ENCODE measurements at regions not wholly inside any gene's neighbourhood (a gene's known extent, or its start where the extent isn't known, plus 50 kb on each side); places are given as distances from the start of the nearest gene placed in this dataset.

- Histone ChIP-seq H3K9ac (ENCODE audit: low read length) (no peak overlapping the region), H3K27me3 (ENCODE audit: insufficient read depth, low read length, poor library complexity) (no peaks in the 10 kb centered on the region), H2AK5ac (ENCODE audit: low read length) (no peak overlapping the region), H3K4me3 (ENCODE audit: low read length) (no peak overlapping the region), H3K79me1 (ENCODE audit: low read length) (no peaks in the 10 kb centered on the region), H2BK120ac (ENCODE audit: low read depth, low read length) (no peak overlapping the region), H3K18ac (ENCODE audit: low read length) (no peak overlapping the region), H2BK15ac (replicated peaks; ENCODE audit: low read depth) (no peak overlapping the region), H3K4me2 (ENCODE audit: low read length) (no peak overlapping the region), H3K27ac (ENCODE audit: low read depth, low read length) (no peak overlapping the region), H3K36me3 (ENCODE audit: control insufficient read depth, insufficient read depth, low read length) (no peaks in the 10 kb centered on the region), H2BK5ac (ENCODE audit: low read length) (no peak overlapping the region), H3K79me2 (ENCODE audit: control insufficient read depth, insufficient read depth, low read length) (no peaks in the 10 kb centered on the region), H3K4ac (ENCODE audit: low read depth, low read length) (no peak overlapping the region), H3K56ac (ENCODE audit: low read length) (no peak overlapping the region), H4K5ac (ENCODE audit: low read length) (no peak overlapping the region), H3K4me1 (ENCODE audit: control insufficient read depth, low read depth, low read length) (no peaks in the 10 kb centered on the region), H4K8ac (ENCODE audit: low read depth, low read length) (no peak overlapping the region), H3K23ac (ENCODE audit: low read length) (no peak overlapping the region)
- WGBS (ENCODE audit: extremely low coverage, insufficient coverage, low lambda C conversion rate), result no CpG with 5 or more reads among the region's 3 CpGs
- no peak for DNase-seq
Observed at GRCh38 chr2:191738003-191738402, 60.1 kb downstream of the NABP1 start.

GRCh38 chr2:191738667-191739066 is 60.7 kb downstream of the NABP1 start:
- no peak overlapping the region for H2BK15ac ChIP-seq (replicated peaks; ENCODE audit: low read depth)
- no peaks in the 10 kb centered on the region for H3K79me2 ChIP-seq (ENCODE audit: control insufficient read depth, insufficient read depth, low read length)
- H3K27ac ChIP-seq (ENCODE audit: low read depth, low read length), result no peak overlapping the region
- H3K79me1 ChIP-seq (ENCODE audit: low read length), result no peaks in the 10 kb centered on the region
- H3K4ac ChIP-seq (ENCODE audit: low read depth, low read length), result no peak overlapping the region
- H4K5ac ChIP-seq (ENCODE audit: low read length), result no peak overlapping the region
- no peak overlapping the region for H3K4me3 ChIP-seq (ENCODE audit: low read length)
- H2BK120ac ChIP-seq (ENCODE audit: low read depth, low read length), result no peak overlapping the region
- H2BK5ac ChIP-seq (ENCODE audit: low read length), result no peak overlapping the region
- no peak overlapping the region for H3K23ac ChIP-seq (ENCODE audit: low read length)
- H4K8ac ChIP-seq (ENCODE audit: low read depth, low read length), result no peak overlapping the region
- H2AK5ac ChIP-seq (ENCODE audit: low read length), result no peak overlapping the region
- no peak overlapping the region for H3K4me2 ChIP-seq (ENCODE audit: low read length)
- no peak overlapping the region for H3K56ac ChIP-seq (ENCODE audit: low read length)
- WGBS (ENCODE audit: extremely low coverage, insufficient coverage, low lambda C conversion rate), result no CpG with 5 or more reads among the region's 3 CpGs
- no peak for DNase-seq
- no peaks in the 10 kb centered on the region for H3K27me3 ChIP-seq (ENCODE audit: insufficient read depth, low read length, poor library complexity)
- H3K9ac ChIP-seq (ENCODE audit: low read length), result no peak overlapping the region
- no peaks in the 10 kb centered on the region for H3K36me3 ChIP-seq (ENCODE audit: control insufficient read depth, insufficient read depth, low read length)
- H3K18ac ChIP-seq (ENCODE audit: low read length), result no peak overlapping the region
- H3K4me1 ChIP-seq (ENCODE audit: control insufficient read depth, low read depth, low read length), result no peaks in the 10 kb centered on the region

- Histone ChIP-seq H3K4me3 (ENCODE audit: low read length) (no peak overlapping the region), H2BK15ac (replicated peaks; ENCODE audit: low read depth) (no peak overlapping the region), H3K27ac (ENCODE audit: low read depth, low read length) (no peak overlapping the region), H3K23ac (ENCODE audit: low read length) (no peak overlapping the region), H3K79me2 (ENCODE audit: control insufficient read depth, insufficient read depth, low read length) (no peaks in the 10 kb centered on the region), H3K27me3 (ENCODE audit: insufficient read depth, low read length, poor library complexity) (no peaks in the 10 kb centered on the region), H3K4me1 (ENCODE audit: control insufficient read depth, low read depth, low read length) (no peaks in the 10 kb centered on the region), H3K4ac (ENCODE audit: low read depth, low read length) (no peak overlapping the region), H4K5ac (ENCODE audit: low read length) (no peak overlapping the region), H3K18ac (ENCODE audit: low read length) (no peak overlapping the region), H2BK120ac (ENCODE audit: low read depth, low read length) (no peak overlapping the region), H2AK5ac (ENCODE audit: low read length) (no peak overlapping the region), H3K9ac (ENCODE audit: low read length) (no peak overlapping the region), H3K56ac (ENCODE audit: low read length) (no peak overlapping the region), H3K4me2 (ENCODE audit: low read length) (no peak overlapping the region), H4K8ac (ENCODE audit: low read depth, low read length) (no peak overlapping the region), H3K36me3 (ENCODE audit: control insufficient read depth, insufficient read depth, low read length) (no peaks in the 10 kb centered on the region), H2BK5ac (ENCODE audit: low read length) (no peak overlapping the region), H3K79me1 (ENCODE audit: low read length) (no peaks in the 10 kb centered on the region)
- no CpG with 5 or more reads among the region's 3 CpGs for WGBS (ENCODE audit: extremely low coverage, insufficient coverage, low lambda C conversion rate)
- peak; percentile 18 for DNase-seq
Observed at GRCh38 chr2:191739194-191739593, 61.3 kb downstream of the NABP1 start.

- H4K5ac ChIP-seq (ENCODE audit: low read length), result no peak overlapping the region
- H3K18ac ChIP-seq (ENCODE audit: low read length), result no peak overlapping the region
- H3K9ac ChIP-seq (ENCODE audit: low read length), result no peak overlapping the region
- H3K36me3 ChIP-seq (ENCODE audit: control insufficient read depth, insufficient read depth, low read length), result no peaks in the 10 kb centered on the region
- no peak for DNase-seq
- H2AK5ac ChIP-seq (ENCODE audit: low read length), result no peak overlapping the region
- H2BK5ac ChIP-seq (ENCODE audit: low read length), result no peak overlapping the region
- no peaks in the 10 kb centered on the region for H3K27me3 ChIP-seq (ENCODE audit: insufficient read depth, low read length, poor library complexity)
- H3K56ac ChIP-seq (ENCODE audit: low read length), result no peak overlapping the region
- H2BK120ac ChIP-seq (ENCODE audit: low read depth, low read length), result no peak overlapping the region
- no peaks in the 10 kb centered on the region for H3K79me2 ChIP-seq (ENCODE audit: control insufficient read depth, insufficient read depth, low read length)
- H3K23ac ChIP-seq (ENCODE audit: low read length), result no peak overlapping the region
- no peak overlapping the region for H3K4ac ChIP-seq (ENCODE audit: low read depth, low read length)
- H2BK15ac ChIP-seq (replicated peaks; ENCODE audit: low read depth), result no peak overlapping the region
- no peak overlapping the region for H3K27ac ChIP-seq (ENCODE audit: low read depth, low read length)
- no peak overlapping the region for H3K4me2 ChIP-seq (ENCODE audit: low read length)
- no peaks in the 10 kb centered on the region for H3K79me1 ChIP-seq (ENCODE audit: low read length)
- no peaks in the 10 kb centered on the region for H3K4me1 ChIP-seq (ENCODE audit: control insufficient read depth, low read depth, low read length)
- H3K4me3 ChIP-seq (ENCODE audit: low read length), result no peak overlapping the region
- no peak overlapping the region for H4K8ac ChIP-seq (ENCODE audit: low read depth, low read length)
Observed at GRCh38 chr2:191740016-191740419, 62.1 kb downstream of the NABP1 start.

GRCh38 chr2:191740759-191741158 is 62.8 kb downstream of the NABP1 start:
- H3K18ac ChIP-seq (ENCODE audit: low read length), result no peak overlapping the region
- WGBS (ENCODE audit: extremely low coverage, insufficient coverage, low lambda C conversion rate), result no CpG with 5 or more reads among the region's 3 CpGs
- H2BK15ac ChIP-seq (replicated peaks; ENCODE audit: low read depth), result no peak overlapping the region
- H4K5ac ChIP-seq (ENCODE audit: low read length), result no peak overlapping the region
- H3K27ac ChIP-seq (ENCODE audit: low read depth, low read length), result no peak overlapping the region
- no peak overlapping the region for H3K23ac ChIP-seq (ENCODE audit: low read length)
- no peaks in the 10 kb centered on the region for H3K4me1 ChIP-seq (ENCODE audit: control insufficient read depth, low read depth, low read length)
- no peaks in the 10 kb centered on the region for H3K79me1 ChIP-seq (ENCODE audit: low read length)
- no peak overlapping the region for H3K4me2 ChIP-seq (ENCODE audit: low read length)
- no peak overlapping the region for H3K56ac ChIP-seq (ENCODE audit: low read length)
- no peak overlapping the region for H2BK120ac ChIP-seq (ENCODE audit: low read depth, low read length)
- H3K4ac ChIP-seq (ENCODE audit: low read depth, low read length), result no peak overlapping the region
- no peaks in the 10 kb centered on the region for H3K79me2 ChIP-seq (ENCODE audit: control insufficient read depth, insufficient read depth, low read length)
- no peak overlapping the region for H3K4me3 ChIP-seq (ENCODE audit: low read length)
- no peak for DNase-seq
- H3K9ac ChIP-seq (ENCODE audit: low read length), result no peak overlapping the region
- H2BK5ac ChIP-seq (ENCODE audit: low read length), result no peak overlapping the region
- H3K36me3 ChIP-seq (ENCODE audit: control insufficient read depth, insufficient read depth, low read length), result no peaks in the 10 kb centered on the region
- no peak overlapping the region for H4K8ac ChIP-seq (ENCODE audit: low read depth, low read length)
- H2AK5ac ChIP-seq (ENCODE audit: low read length), result no peak overlapping the region
- no peaks in the 10 kb centered on the region for H3K27me3 ChIP-seq (ENCODE audit: insufficient read depth, low read length, poor library complexity)

GRCh38 chr2:191746346-191747169 is 68.6 kb downstream of the NABP1 start:
- H4K8ac ChIP-seq (ENCODE audit: low read depth, low read length), result no peak overlapping the region
- H2AK5ac ChIP-seq (ENCODE audit: low read length), result no peak overlapping the region
- H2BK5ac ChIP-seq (ENCODE audit: low read length), result no peak overlapping the region
- H3K27me3 ChIP-seq (ENCODE audit: insufficient read depth, low read length, poor library complexity), result no peaks in the 10 kb centered on the region
- no peak for DNase-seq
- H3K23ac ChIP-seq (ENCODE audit: low read length), result no peak overlapping the region
- H4K5ac ChIP-seq (ENCODE audit: low read length), result no peak overlapping the region
- no peak overlapping the region for H3K9ac ChIP-seq (ENCODE audit: low read length)
- H2BK15ac ChIP-seq (replicated peaks; ENCODE audit: low read depth), result no peak overlapping the region
- H3K79me2 ChIP-seq (ENCODE audit: control insufficient read depth, insufficient read depth, low read length), result no peaks in the 10 kb centered on the region
- H2BK120ac ChIP-seq (ENCODE audit: low read depth, low read length), result no peak overlapping the region
- H3K56ac ChIP-seq (ENCODE audit: low read length), result no peak overlapping the region
- H3K4ac ChIP-seq (ENCODE audit: low read depth, low read length), result no peak overlapping the region
- H3K4me3 ChIP-seq (ENCODE audit: low read length), result no peak overlapping the region
- no peak overlapping the region for H3K27ac ChIP-seq (ENCODE audit: low read depth, low read length)
- H3K18ac ChIP-seq (ENCODE audit: low read length), result no peak overlapping the region
- no peaks in the 10 kb centered on the region for H3K36me3 ChIP-seq (ENCODE audit: control insufficient read depth, insufficient read depth, low read length)
- WGBS (ENCODE audit: extremely low coverage, insufficient coverage, low lambda C conversion rate), result no CpG with 5 or more reads among the region's 7 CpGs
- H3K4me1 ChIP-seq (ENCODE audit: control insufficient read depth, low read depth, low read length), result no peaks in the 10 kb centered on the region
- H3K4me2 ChIP-seq (ENCODE audit: low read length), result no peak overlapping the region
- H3K79me1 ChIP-seq (ENCODE audit: low read length), result no peaks in the 10 kb centered on the region

Data from mesendoderm (in vitro differentiated cells).